ENCODE measurements at regions not wholly inside any gene's neighbourhood (a gene's known extent, or its start where the extent isn't known, plus 50 kb on each side); places are given as distances from the start of the nearest gene placed in this dataset.

GRCh38 chr6:45830441-45831139 lies 185.1 kb downstream of the CLIC5 start:
- no peak for DNase-seq (ENCODE audit: low read depth)

- no peak for DNase-seq (ENCODE audit: low read depth)
These were observed 185.8 kb downstream of the CLIC5 start for GRCh38 chr6:45829873-45830272.

GRCh38 chr6:45827952-45828530 lies 187.6 kb downstream of the CLIC5 start:
- DNase-seq (ENCODE audit: low read depth): peak; percentile 10

- no peak for DNase-seq (ENCODE audit: low read depth)
These were observed 192.8 kb downstream of the CLIC5 start for GRCh38 chr6:45822873-45823272.

- DNase-seq (ENCODE audit: low read depth): no peak
These were observed 193.3 kb downstream of the CLIC5 start for GRCh38 chr6:45822246-45822812.

GRCh38 chr6:45818655-45819054 lies 197.0 kb downstream of the CLIC5 start:
- no peak for DNase-seq (ENCODE audit: low read depth)

GRCh38 chr6:45816674-45817297 lies 198.9 kb downstream of the CLIC5 start:
- no peak for DNase-seq (ENCODE audit: low read depth)

GRCh38 chr6:45815466-45816125 lies 200.1 kb downstream of the CLIC5 start:
- DNase-seq (ENCODE audit: low read depth): no peak

GRCh38 chr6:45814772-45815171 lies 200.9 kb downstream of the CLIC5 start:
- no peak for DNase-seq (ENCODE audit: low read depth)

GRCh38 chr6:45813943-45814342 lies 201.7 kb downstream of the CLIC5 start:
- DNase-seq (ENCODE audit: low read depth): no peak

- DNase-seq (ENCODE audit: low read depth): peak; percentile 39
These were observed 202.7 kb downstream of the CLIC5 start for GRCh38 chr6:45812922-45813321.

- DNase-seq (ENCODE audit: low read depth): no peak
These were observed 206.7 kb downstream of the CLIC5 start for GRCh38 chr6:45808917-45809316.

- DNase-seq (ENCODE audit: low read depth): no peak
These were observed 207.5 kb downstream of the CLIC5 start for GRCh38 chr6:45808042-45808645.

- no peak for DNase-seq (ENCODE audit: low read depth)
These were observed 208.2 kb downstream of the CLIC5 start for GRCh38 chr6:45807311-45808041.

GRCh38 chr6:45806172-45806571 lies 209.5 kb downstream of the CLIC5 start:
- DNase-seq (ENCODE audit: low read depth): no peak

- DNase-seq (ENCODE audit: low read depth): no peak
These were observed 212.6 kb downstream of the CLIC5 start for GRCh38 chr6:45803071-45803470.

GRCh38 chr6:45801471-45802289 lies 214.0 kb downstream of the CLIC5 start:
- DNase-seq (ENCODE audit: low read depth): no peak

- no peak for DNase-seq (ENCODE audit: low read depth)
These were observed 214.7 kb downstream of the CLIC5 start for GRCh38 chr6:45800911-45801310.

- DNase-seq (ENCODE audit: low read depth): no peak
These were observed 220.0 kb downstream of the CLIC5 start for GRCh38 chr6:45795678-45796077.

GRCh38 chr6:45794465-45794864 lies 221.2 kb downstream of the CLIC5 start:
- no peak for DNase-seq (ENCODE audit: low read depth)
